ENCODE measurements at regions not wholly inside any gene's neighbourhood (a gene's known extent, or its start where the extent isn't known, plus 50 kb on each side); places are given as distances from the start of the nearest gene placed in this dataset.

DNA sequence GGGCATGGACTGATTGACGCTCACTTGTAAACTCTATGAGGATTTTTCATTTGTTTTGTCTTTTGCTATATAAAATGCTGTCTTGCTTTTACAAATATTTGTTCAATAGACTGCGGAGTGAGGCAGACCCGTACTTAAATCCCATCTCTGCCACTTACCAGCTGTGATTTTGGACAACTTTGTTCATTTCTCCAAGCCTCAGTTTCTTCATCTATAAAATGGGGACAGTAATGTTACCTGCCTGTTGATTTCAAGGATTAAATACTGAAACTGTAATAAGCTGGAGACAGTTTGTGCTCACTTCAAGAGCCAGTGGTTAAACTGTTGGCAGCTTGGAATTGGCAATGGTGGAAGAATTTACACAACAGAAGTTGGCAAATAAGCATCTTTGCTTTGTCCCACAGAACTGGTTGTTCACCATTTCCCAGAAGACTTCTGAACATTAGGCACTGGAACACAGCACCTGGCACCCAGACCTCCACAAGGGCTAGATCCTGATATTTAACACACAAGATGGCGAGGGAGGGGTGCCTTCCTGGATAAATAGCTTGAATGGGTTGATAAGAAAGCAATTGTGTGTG is 479.2 kb downstream of the QKI start:
- Histone ChIP-seq H3K4me1 (ENCODE audit: insufficient read depth, low read length) (no peaks in the 10 kb centered on the region), H4K20me1 (ENCODE audit: insufficient read depth, low read length) (no peaks in the 10 kb centered on the region), H3K27ac (ENCODE audit: extremely low read length, insufficient read depth, low read length) (no peak overlapping the region), H3K27me3 (ENCODE audit: control insufficient read depth in 1 of 2, insufficient read depth in 2 of 2, low read length in 2 of 2) (no peaks in the 10 kb centered on the region), H3K4me2 (ENCODE audit: low read depth, low read length) (no peak overlapping the region), H2AFZ (ENCODE audit: low read length) (no peak overlapping the region), H3K9ac (ENCODE audit: insufficient read depth, low read depth, low read length) (no peak overlapping the region), H3K4me3 (replicated peaks in 1 of 3; ENCODE audit: insufficient read depth in 1 of 3, low read depth in 2 of 3, low read length in 3 of 3) (no peak overlapping the region), H3K36me3 (replicated peaks in 1 of 2; ENCODE audit: control insufficient read depth in 1 of 2, insufficient read depth in 2 of 2, low read length in 2 of 2) (no peaks in the 10 kb centered on the region), H3K9me3 (ENCODE audit: low read length) (peaks cover 4% of the 10 kb centered on the region; the same call in 1 of the 2 replicates), H3K79me2 (ENCODE audit: insufficient read depth, low read length) (no peaks in the 10 kb centered on the region)
- BruUV-seq (replicated peaks) = no TSS peak
- ChIA-PET CTCF (ENCODE audit: low intra/inter-chr PET ratio, low total read pairs) (no interaction called here), POLR2A (no interaction called here)
- intact Hi-C loops (cut with micrococcal nuclease; ENCODE audit: unreplicated experiment) (no loop called here), in situ Hi-C loops (cut with HindIII; ENCODE audit: extremely low pct_ligation_motif_present, low pct_unique_long_range_greater_than_20kb) (no loop called here)
- 14% methylated on average over 4 of the region's 4 CpGs for WGBS (ENCODE audit: low lambda C conversion rate)
- FAIRE-seq = no peak
- DNase-seq (ENCODE audit: low spot score) = no peak
- TF ChIP-seq MXI1 (IDR thresholded peaks at IDR 0.05; ENCODE audit: borderline replicate concordance, low read depth, low read length) = no peak
- no peak for TF ChIP-seq MXD4 (CRISPR knock-in tag; IDR thresholded peaks at IDR 0.05)
- TF ChIP-seq ZBTB42 (CRISPR knock-in tag; IDR thresholded peaks at IDR 0.05) = no peak
- 0 out of 2 replicates have a peak, but pooled peaks have one; percentile 29 for TF ChIP-seq ZNF629 (CRISPR knock-in tag; conservative IDR thresholded peaks at IDR 0.05)
- ATAC-seq = no peak

DNA sequence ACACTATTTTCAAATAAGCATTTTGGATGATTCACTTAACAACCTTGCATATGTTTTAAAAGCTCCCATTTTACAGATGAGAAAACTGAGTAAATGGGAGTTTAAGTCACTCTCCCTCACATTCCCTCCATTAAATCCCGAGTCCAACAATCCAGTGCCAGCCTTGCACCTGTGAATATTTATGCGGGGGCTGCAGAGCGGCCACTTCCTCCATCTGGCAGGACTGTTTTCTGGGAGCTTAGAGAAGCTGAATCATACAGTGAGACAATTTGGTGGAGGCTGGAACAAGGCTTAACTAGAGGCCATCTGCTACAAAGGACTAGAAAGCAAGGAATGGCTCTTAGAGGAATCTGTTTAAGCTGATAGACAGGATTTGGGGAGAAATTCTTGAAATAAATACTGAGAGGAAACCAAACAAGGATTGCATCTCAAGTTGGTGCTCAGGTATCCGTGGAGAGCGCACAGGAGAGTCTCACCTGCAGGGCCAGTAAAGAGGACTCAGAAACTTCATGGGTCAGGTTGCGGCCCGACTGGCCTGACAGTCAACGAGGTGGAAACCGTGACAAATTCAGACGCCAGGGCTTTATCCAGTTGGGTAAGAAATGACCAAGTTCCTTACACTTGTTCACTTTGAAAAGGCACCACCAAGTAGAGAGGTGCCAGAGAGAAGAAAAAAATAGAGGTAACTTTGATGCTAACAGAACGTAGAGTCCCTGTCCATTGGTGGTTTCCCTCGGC is 478.5 kb downstream of the QKI start:
- POLR2A ChIA-PET = no interaction called here
- CTCF ChIA-PET (ENCODE audit: low intra/inter-chr PET ratio, low total read pairs) = no interaction called here
- no peak overlapping the region for H3K4me2 ChIP-seq (ENCODE audit: low read depth, low read length)
- in situ Hi-C loops (cut with HindIII; ENCODE audit: extremely low pct_ligation_motif_present, low pct_unique_long_range_greater_than_20kb) (no loop called here), intact Hi-C loops (cut with micrococcal nuclease; ENCODE audit: unreplicated experiment) (no loop called here)
- ATAC-seq = no peak
- H3K27ac ChIP-seq (ENCODE audit: extremely low read length, insufficient read depth, low read length) = no peak overlapping the region
- H3K79me2 ChIP-seq (ENCODE audit: insufficient read depth, low read length) = no peaks in the 10 kb centered on the region
- no peak overlapping the region for H3K9ac ChIP-seq (ENCODE audit: insufficient read depth, low read depth, low read length)
- TF ChIP-seq, protein P1, sequence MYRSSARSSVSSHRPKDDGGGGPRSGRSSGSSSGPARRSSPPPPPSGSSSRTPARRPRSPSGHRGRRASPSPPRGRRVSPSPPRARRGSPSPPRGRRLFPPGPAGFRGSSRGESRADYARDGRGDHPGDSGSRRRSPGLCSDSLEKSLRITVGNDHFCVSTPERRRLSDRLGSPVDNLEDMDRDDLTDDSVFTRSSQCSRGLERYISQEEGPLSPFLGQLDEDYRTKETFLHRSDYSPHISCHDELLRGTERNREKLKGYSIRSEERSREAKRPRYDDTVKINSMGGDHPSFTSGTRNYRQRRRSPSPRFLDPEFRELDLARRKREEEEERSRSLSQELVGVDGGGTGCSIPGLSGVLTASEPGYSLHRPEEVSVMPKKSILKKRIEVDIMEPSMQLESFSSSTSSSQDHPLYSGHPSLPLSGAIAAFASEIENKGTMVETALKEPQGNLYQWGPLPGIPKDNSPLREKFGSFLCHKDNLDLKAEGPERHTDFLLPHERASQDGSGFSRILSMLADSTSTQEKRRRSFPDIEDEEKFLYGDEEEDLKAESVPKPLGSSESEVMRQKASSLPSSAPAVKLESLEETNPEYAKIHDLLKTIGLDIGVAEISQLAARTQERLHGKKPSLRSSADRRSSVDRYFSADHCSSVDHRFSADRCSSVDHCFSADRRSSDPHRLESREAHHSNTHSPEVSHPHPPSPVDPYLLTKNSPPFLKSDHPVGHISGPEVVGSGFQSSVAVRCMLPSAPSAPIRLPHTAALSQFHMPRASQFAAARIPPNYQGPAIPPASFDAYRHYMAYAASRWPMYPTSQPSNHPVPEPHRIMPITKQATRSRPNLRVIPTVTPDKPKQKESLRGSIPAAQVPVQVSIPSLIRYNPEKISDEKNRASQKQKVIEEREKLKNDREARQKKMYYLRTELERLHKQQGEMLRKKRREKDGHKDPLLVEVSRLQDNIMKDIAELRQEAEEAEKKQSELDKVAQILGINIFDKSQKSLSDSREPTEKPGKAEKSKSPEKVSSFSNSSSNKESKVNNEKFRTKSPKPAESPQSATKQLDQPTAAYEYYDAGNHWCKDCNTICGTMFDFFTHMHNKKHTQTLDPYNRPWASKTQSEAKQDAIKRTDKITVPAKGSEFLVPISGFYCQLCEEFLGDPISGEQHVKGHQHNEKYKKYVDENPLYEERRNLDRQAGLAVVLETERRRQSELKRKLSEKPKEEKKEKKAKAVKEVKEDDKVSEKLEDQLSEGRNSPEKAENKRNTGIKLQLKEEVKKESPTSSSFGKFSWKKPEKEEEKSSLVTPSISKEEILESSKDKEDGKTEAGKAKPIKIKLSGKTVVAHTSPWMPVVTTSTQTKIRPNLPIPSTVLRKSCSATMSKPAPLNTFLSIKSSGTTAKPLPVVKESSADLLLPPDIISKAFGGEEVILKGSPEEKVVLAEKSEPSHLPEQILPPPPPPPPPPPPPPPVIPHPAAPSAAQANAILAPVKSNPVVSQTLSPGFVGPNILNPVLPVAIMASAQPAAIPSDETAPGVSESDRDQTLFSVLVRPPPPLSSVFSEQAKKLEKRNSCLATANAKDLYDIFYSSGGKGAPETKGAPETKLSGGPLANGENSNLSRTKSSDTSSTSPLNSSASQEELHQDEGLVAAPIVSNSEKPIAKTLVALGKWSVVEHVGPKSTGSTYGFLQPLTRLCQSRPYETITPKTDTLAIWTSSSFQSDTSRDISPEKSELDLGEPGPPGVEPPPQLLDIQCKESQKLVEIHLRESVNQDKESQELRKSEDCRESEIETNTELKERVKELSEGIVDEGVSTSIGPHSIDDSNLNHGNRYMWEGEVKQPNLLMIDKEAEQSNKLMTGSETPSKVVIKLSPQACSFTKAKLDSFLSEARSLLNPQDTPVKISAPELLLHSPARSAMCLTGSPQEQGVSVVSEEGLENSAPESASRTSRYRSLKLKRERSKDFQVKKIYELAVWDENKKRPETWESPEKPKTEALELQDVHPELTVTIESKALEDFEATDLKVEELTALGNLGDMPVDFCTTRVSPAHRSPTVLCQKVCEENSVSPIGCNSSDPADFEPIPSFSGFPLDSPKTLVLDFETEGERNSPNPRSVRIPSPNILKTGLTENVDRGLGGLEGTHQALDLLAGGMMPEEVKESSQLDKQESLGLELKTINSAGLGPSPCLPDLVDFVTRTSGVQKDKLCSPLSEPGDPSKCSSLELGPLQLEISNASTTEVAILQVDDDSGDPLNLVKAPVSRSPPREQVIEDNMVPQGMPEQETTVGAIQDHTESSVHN (CRISPR knock-in tag; IDR thresholded peaks at IDR 0.05) = no peak
- TF ChIP-seq ZNF629 (CRISPR knock-in tag; conservative IDR thresholded peaks at IDR 0.05) = peak; percentile 28; the same call in 1 of the 2 replicates
- H2AFZ ChIP-seq (ENCODE audit: low read length) = no peak overlapping the region
- no peaks in the 10 kb centered on the region for H3K27me3 ChIP-seq (ENCODE audit: control insufficient read depth in 1 of 2, insufficient read depth in 2 of 2, low read length in 2 of 2)
- no peaks in the 10 kb centered on the region for H3K4me1 ChIP-seq (ENCODE audit: insufficient read depth, low read length)
- 54% methylated on average over 12 of the region's 12 CpGs for WGBS (ENCODE audit: low lambda C conversion rate)
- no peak overlapping the region for H3K4me3 ChIP-seq (replicated peaks in 1 of 3; ENCODE audit: insufficient read depth in 1 of 3, low read depth in 2 of 3, low read length in 3 of 3)
- peaks cover 4% of the 10 kb centered on the region; the same call in 1 of the 2 replicates for H3K9me3 ChIP-seq (ENCODE audit: low read length)
- no peak for DNase-seq (ENCODE audit: low spot score)
- no peak for FAIRE-seq
- BruUV-seq (replicated peaks) = no TSS peak
- H4K20me1 ChIP-seq (ENCODE audit: insufficient read depth, low read length) = no peaks in the 10 kb centered on the region
- H3K36me3 ChIP-seq (replicated peaks in 1 of 2; ENCODE audit: control insufficient read depth in 1 of 2, insufficient read depth in 2 of 2, low read length in 2 of 2) = no peaks in the 10 kb centered on the region

Measured in HepG2 (cell line).